ENCODE measurements at regions not wholly inside any gene's neighbourhood (a gene's known extent, or its start where the extent isn't known, plus 50 kb on each side); places are given as distances from the start of the nearest gene placed in this dataset.
A peak's percentile ranks its signal among the peaks of the same experiment; 100 is the strongest.

DNA sequence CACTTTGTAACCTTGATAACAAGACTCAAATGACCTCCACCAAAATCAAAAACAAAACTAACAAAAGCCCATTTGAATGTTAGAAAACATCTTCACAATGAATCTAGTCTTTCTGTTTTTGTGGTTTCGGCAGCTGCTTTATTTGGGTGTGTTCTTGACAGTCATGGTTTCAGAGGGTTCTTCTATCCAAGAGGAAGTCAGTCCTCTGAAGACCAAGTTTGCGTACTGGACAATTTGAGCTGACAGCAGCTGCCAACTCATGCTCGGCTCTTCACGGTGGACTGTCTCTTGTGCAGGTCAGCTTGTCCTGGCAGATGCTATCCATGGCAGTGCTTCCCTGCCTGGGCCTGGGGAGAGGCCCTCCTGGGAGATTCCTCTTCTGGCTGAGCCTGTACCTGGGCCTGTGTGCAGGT is 91.0 kb downstream of the TMEM17 start:
- Histone ChIP-seq H3K27ac (no peak overlapping the region), H3K9me3 (no peaks in the 10 kb centered on the region), H3K4me3 (no peak overlapping the region), H3K27me3 (ENCODE audit: insufficient read depth in 3 of 3, low read length in 2 of 3) (no peaks in the 10 kb centered on the region), H3K4me1 (peaks cover 4% of the 10 kb centered on the region), H3K36me3 (ENCODE audit: insufficient read depth in 1 of 2, low read depth in 1 of 2) (no peaks in the 10 kb centered on the region)
- DNase-seq (no peak), ATAC-seq (no peak)
- TF ChIP-seq, protein P1, sequence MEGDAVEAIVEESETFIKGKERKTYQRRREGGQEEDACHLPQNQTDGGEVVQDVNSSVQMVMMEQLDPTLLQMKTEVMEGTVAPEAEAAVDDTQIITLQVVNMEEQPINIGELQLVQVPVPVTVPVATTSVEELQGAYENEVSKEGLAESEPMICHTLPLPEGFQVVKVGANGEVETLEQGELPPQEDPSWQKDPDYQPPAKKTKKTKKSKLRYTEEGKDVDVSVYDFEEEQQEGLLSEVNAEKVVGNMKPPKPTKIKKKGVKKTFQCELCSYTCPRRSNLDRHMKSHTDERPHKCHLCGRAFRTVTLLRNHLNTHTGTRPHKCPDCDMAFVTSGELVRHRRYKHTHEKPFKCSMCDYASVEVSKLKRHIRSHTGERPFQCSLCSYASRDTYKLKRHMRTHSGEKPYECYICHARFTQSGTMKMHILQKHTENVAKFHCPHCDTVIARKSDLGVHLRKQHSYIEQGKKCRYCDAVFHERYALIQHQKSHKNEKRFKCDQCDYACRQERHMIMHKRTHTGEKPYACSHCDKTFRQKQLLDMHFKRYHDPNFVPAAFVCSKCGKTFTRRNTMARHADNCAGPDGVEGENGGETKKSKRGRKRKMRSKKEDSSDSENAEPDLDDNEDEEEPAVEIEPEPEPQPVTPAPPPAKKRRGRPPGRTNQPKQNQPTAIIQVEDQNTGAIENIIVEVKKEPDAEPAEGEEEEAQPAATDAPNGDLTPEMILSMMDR (IDR thresholded peaks at IDR 0.05): no peak
- intact Hi-C loops (cut with DNase I): loop anchor here in 1 of 2 donors (10.0 kb wide), 2 partner anchors 220 to 420 kb away; partner anchors contain the start of gene B3GNT2
- 40 to 59% (median 43%) methylated on average over 4 of the region's 4 CpGs for WGBS, 3 donors

DNA sequence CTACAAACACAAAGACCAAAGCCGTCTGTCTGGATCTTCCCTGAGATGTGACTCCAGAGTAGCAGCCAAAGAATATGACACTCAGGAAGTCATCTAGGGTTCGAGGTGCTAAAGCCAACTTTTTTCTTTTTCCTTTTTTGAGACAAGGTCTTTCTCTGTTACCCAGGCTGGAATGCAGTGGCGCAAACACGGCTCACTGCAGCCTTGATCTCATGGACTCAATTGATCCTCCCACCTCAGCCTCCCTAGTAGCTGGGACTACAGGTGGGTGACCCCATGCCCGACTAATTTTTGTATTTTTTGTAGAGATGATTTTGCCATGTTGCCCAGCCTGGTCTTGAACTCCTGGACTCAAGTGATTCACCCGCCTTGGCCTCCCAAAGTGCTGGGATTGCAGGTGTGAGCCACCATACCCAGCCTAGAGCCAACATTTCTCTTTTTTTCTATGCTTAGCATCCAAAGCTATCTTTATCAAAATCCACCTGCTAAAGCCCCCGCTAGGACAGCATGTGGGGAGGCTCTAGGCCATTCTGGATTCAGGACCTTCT is 92.8 kb downstream of the TMEM17 start:
- H3K27ac ChIP-seq: no peak overlapping the region
- TF ChIP-seq, protein P1 (IDR thresholded peaks at IDR 0.05): no peak
- 85 to 89% (median 89%) methylated on average over 7 of the region's 7 CpGs for WGBS, 3 donors

DNA sequence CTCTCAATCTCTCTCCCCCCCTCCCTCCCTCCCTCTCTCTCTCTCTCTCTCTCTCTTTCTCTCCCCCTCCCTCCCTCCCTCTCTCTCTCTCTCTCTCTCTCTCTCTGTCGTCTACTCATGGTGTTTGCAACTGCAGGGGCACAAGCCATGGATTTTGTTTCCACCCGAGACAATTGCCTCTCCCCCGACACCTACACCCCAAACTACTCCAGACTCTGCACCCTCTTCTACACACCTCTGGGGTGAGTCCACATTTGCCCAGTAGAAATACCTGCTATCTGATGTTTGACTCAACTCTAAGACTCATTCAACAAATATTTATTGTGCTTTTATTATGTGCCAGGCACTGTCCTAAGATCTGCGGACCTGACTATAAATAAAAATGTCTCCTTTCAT is 93.7 kb downstream of the TMEM17 start:
- ATAC-seq (peak in 1 of 4 donors; percentile 12), DNase-seq (no peak)
- H3K36me3 ChIP-seq (ENCODE audit: insufficient read depth in 1 of 2, low read depth in 1 of 2): no peaks in the 10 kb centered on the region
- H3K27me3 ChIP-seq (ENCODE audit: insufficient read depth in 3 of 3, low read length in 2 of 3): no peaks in the 10 kb centered on the region
- 29 to 51% (median 41%) methylated on average over 3 to 4 of the region's 4 CpGs for WGBS, 3 donors
- TF ChIP-seq, protein P1 (IDR thresholded peaks at IDR 0.05): no peak
- H3K9me3 ChIP-seq: no peaks in the 10 kb centered on the region
- intact Hi-C loops (cut with DNase I): loop anchor here (2.0 to 10.0 kb wide), 4 partner anchors 218 to 650 kb away; partner anchors contain the start of gene B3GNT2 (in 1 of the 2)
- no peak overlapping the region for H3K27ac ChIP-seq
- H3K4me1 ChIP-seq: peaks cover 4% of the 10 kb centered on the region
- H3K4me3 ChIP-seq: no peak overlapping the region

More for the DNA sequence above, 92.8 kb downstream of the TMEM17 start:
- ATAC-seq (no peak), DNase-seq (no peak)
- no peak overlapping the region for H3K4me3 ChIP-seq
- H3K27me3 ChIP-seq (ENCODE audit: insufficient read depth in 3 of 3, low read length in 2 of 3): no peaks in the 10 kb centered on the region
- intact Hi-C loops (cut with DNase I): loop anchor here (2.0 to 10.0 kb wide), 4 partner anchors 218 to 651 kb away; partner anchors contain the start of gene B3GNT2 (in 1 of the 2)
- no peaks in the 10 kb centered on the region for H3K9me3 ChIP-seq
- no peaks in the 10 kb centered on the region for H3K36me3 ChIP-seq (ENCODE audit: insufficient read depth in 1 of 2, low read depth in 1 of 2)
- peaks cover 4% of the 10 kb centered on the region for H3K4me1 ChIP-seq

DNA sequence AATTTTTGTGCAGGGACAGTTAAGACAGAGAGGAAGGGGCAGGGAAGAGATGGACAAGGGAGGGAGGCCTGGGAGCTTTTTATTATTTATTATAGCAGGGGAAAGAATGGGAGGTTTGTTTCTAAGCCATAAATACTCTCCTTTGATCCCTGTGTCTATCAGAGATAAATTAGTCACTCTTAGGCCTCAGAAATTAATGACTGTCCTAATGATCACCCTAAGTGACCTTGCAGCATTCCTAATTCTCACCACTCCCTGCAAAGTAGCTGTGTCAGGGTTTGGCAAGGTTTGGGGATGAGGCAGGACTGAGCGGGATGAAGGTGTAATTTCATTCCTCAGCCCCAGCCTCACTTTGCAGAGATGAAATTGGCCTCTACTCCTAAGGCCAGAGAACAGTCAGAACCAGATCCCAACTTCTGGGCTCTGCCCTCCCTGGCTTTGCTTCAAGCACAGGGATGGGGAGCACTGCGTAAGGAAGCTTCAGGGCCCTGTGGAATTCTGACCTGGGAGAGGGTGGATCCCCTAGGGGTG is 95.0 kb downstream of the TMEM17 start:
- ATAC-seq: peak in 1 of 4 donors; percentile 16
- Histone ChIP-seq H3K9me3 (no peaks in the 10 kb centered on the region), H3K36me3 (ENCODE audit: insufficient read depth in 1 of 2, low read depth in 1 of 2) (no peaks in the 10 kb centered on the region), H3K4me1 (peaks cover 4% of the 10 kb centered on the region), H3K27ac (peak overlapping the region; percentile 64), H3K27me3 (ENCODE audit: insufficient read depth in 3 of 3, low read length in 2 of 3) (no peaks in the 10 kb centered on the region), H3K4me3 (no peak overlapping the region)
- TF ChIP-seq, protein P1 (IDR thresholded peaks at IDR 0.05): no peak
- 31 to 56% (median 40%) methylated on average over 2 of the region's 2 CpGs for WGBS, 3 donors
- DNase-seq: no peak
- intact Hi-C loops (cut with DNase I): loop anchor here (2.0 to 10.0 kb wide), 5 partner anchors 216 to 649 kb away; partner anchors contain the start of gene B3GNT2 (in 1 of the 2)

Measured in psoas muscle (tissue), 7 donors.